ENCODE measurements at regions not wholly inside any gene's neighbourhood (a gene's known extent, or its start where the extent isn't known, plus 50 kb on each side); places are given as distances from the start of the nearest gene placed in this dataset.
"Not testable (repeated sequence)": the region's sequence is repeated elsewhere in the genome, so short reads cannot be mapped to it uniquely, and the experiment has no call there.

DNA sequence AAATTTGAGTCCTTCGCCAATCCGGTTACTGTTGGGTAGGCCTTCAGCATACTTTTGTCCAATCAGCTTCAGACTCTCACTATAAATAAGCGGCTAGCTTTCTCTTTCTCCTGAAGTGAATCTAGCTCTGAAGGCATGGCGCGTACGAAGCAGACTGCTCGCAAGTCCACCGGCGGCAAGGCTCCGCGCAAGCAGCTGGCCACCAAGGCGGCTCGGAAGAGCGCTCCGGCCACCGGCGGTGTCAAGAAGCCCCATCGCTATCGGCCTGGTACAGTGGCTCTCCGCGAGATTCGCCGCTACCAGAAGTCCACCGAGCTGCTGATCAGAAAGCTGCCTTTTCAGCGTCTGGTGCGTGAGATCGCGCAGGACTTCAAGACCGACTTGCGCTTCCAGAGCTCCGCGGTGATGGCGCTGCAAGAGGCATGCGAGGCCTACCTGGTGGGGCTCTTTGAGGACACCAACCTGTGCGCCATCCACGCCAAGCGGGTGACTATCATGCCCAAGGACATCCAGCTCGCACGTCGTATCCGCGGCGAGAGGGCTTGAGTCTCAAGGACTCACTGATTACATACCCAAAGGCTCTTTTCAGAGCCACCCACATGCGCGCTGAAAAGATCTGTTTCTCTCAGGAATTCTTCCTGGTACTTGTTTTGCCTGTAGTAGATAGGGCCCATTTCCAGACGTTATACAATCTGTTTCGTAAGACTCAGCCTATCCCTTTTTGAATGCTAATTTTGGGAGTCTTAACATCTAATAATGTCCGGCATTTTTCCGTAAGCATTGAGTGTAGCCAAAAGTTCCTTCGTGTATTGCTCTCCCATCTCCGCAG, 102.0 kb downstream of the OR2B2 start:
- peak; percentile 93 for DNase-seq (ENCODE audit: low read depth)
- peak overlapping the region; percentile 62 for H3K4me3 ChIP-seq (ENCODE audit: low read depth, low read length)
- TF ChIP-seq, protein P1, sequence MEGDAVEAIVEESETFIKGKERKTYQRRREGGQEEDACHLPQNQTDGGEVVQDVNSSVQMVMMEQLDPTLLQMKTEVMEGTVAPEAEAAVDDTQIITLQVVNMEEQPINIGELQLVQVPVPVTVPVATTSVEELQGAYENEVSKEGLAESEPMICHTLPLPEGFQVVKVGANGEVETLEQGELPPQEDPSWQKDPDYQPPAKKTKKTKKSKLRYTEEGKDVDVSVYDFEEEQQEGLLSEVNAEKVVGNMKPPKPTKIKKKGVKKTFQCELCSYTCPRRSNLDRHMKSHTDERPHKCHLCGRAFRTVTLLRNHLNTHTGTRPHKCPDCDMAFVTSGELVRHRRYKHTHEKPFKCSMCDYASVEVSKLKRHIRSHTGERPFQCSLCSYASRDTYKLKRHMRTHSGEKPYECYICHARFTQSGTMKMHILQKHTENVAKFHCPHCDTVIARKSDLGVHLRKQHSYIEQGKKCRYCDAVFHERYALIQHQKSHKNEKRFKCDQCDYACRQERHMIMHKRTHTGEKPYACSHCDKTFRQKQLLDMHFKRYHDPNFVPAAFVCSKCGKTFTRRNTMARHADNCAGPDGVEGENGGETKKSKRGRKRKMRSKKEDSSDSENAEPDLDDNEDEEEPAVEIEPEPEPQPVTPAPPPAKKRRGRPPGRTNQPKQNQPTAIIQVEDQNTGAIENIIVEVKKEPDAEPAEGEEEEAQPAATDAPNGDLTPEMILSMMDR (conservative IDR thresholded peaks at IDR 0.05; ENCODE audit: low read depth, low read length): peak; percentile 9

DNA sequence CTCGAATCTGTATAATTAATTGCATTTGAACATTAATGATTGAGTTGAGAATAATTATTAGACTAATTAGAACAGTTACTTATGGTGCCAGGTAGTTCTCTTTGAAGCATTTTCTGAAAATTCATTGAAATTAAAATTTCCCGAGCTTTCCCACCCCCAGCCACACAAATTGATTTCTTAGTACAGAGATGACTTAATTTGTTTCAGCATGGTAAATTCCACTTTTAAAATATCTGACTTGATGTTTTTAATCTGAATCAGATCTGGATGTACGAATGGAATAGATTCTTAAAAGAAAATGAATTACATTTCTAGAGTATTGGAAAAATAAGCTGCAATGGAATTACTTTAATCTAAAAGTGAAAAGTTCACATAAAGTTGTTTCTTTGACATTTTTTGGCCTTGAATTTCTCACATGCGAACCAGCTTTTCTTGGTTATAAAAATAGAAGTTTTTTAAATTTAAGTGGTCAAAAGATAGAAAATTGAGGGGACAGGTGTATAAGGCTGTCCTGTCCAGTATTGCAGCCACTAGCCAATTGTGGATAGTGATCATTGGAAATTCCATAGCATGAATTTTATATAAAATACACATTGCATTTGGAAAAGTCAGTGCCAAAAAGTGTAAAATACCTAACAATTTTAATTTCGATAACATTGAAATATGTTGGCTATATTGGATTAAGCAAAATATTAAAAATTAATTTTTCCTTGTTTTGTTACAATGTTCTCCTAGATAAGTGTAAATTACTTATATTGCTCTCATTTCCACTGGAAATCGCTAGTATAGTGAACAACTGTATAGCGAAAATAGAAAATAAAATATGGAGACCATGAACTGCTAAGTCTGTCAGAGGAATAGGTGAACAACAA, 102.9 kb downstream of the OR2B2 start:
- peak overlapping the region; percentile 62 for H3K4me3 ChIP-seq (ENCODE audit: low read depth, low read length)
- no peak for DNase-seq (ENCODE audit: low read depth)
- TF ChIP-seq, protein P1 (conservative IDR thresholded peaks at IDR 0.05; ENCODE audit: low read depth, low read length): no peak

DNA sequence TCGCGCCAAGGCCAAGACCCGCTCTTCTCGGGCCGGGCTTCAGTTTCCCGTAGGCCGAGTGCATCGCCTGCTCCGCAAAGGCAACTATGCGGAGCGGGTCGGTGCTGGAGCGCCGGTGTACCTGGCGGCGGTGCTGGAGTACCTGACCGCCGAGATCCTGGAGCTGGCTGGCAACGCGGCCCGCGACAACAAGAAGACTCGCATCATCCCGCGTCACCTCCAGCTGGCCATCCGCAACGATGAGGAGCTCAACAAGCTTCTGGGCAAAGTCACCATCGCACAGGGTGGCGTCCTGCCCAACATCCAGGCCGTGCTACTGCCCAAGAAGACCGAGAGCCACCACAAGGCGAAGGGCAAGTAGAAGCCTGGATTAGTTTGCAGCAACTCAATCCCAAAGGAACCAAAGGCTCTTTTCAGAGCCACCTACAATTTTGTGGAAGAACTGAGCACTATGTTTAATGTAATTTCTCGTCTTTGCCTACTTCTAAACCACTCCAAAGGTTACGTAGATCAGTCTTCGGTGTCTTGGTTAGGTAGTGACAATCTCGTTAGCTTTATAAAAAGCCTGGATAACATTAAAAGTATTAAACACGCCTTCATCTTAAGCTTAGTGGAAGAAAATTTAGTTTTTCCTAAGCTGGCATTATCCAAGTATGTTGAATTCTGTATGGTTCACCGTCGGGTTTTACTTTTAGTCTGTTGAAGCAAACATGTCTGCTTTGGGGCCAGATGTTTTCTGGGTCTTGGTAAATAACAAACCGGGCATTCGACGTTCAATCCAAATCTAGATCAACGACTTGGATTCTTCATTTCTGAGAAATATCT, 103.7 kb downstream of the OR2B2 start:
- H3K4me3 ChIP-seq (ENCODE audit: low read depth, low read length): peak overlapping the region; percentile 57
- not testable (repeated sequence) for DNase-seq (ENCODE audit: low read depth)

DNA sequence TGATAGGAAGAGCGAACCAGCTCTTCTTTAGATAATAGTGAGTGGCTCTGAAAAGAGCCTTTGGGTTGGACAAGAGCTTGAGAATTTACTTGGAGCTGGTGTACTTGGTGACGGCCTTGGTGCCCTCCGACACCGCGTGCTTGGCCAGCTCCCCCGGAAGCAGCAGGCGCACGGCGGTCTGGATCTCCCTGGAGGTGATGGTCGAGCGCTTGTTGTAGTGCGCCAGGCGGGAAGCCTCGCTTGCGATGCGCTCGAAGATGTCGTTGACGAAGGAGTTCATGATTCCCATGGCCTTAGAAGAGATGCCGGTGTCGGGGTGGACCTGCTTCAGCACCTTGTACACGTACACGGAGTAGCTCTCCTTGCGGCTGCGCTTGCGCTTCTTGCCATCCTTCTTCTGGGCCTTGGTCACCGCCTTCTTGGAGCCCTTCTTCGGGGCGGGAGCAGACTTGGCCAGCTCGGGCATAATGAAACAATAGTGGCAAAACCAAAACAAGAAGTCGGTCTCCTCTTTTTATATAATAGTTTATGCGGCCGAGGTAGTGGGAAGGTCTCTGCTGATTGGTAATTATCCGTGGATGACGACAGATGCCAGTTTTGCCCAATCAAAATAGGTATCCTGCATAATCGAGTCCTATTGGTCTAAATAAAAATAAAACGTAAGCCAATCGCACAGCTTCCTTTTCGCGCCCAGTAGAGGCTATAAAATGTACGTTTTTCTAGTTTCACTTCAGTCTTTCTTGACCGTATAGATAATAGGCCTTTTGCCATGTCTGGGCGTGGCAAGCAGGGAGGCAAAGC, 104.6 kb downstream of the OR2B2 start:
- H3K4me3 ChIP-seq (ENCODE audit: low read depth, low read length): peak overlapping the region; percentile 57
- DNase-seq (ENCODE audit: low read depth): not testable (repeated sequence)

DNA sequence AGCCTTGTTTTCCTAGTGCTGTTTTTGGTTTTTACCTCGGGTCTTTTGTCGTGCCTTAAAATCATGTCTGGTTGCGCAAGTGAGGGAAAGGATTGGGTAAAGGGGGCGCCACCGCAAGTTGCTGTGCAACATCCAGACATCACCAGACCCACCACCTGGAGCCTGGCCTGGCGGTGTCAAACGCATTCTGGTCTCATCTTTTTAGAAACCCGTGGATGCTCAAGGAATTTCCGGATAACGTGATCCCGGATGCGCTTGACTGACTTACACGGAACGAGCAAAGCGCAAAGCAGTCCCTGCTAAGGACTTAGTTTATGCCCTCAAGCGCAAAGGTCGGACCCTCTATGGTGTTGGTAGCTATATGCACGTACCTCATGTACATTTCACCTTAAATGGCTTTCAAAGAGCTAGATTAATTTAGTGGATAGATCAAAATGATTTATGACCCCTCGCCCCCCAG, 105.2 kb downstream of the OR2B2 start:
- peak overlapping the region; percentile 57 for H3K4me3 ChIP-seq (ENCODE audit: low read depth, low read length)
- TF ChIP-seq, protein P1 (conservative IDR thresholded peaks at IDR 0.05; ENCODE audit: low read depth, low read length): peak; percentile 21
- DNase-seq (ENCODE audit: low read depth): no peak

DNA sequence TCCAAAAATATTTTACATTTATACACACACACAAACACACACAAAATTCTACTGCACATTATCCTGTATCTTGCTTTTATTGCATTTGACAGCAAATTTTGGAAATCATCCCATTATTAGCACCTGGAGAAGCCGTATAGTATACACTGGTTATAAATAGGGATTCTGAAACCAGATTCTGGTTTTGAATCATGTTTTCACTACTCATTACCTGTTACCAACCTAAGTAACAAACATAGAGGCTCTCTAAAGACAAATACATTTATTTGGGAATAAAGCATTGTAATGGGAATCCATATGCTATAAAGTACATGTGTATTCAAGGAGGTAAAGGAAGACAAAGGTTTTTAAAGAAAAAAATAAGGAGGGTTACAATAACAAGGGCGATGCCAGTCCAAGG, 106.8 kb downstream of the OR2B2 start:
- no peak for DNase-seq (ENCODE audit: low read depth)
- TF ChIP-seq, protein P1 (conservative IDR thresholded peaks at IDR 0.05; ENCODE audit: low read depth, low read length): no peak
- H3K4me3 ChIP-seq (ENCODE audit: low read depth, low read length): no peak overlapping the region

DNA sequence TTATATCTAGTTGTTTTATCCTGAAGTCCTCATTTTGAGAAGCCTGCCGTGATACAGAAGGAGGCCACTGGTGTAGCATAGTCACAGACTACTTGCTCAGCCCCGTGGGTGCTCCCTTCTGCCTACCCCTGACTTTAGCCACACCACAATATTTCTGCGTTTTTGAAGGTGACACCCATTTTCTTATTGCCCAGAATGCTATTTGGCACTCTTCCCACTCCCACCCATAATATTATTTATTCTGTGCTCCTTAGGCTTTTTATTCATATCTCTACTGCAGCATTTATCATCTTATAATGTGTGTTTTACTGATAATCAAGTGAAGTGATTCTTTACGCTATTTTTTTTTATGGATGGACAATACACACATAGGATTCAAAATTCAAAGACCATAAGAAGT, 107.3 kb downstream of the OR2B2 start:
- no peak overlapping the region for H3K4me3 ChIP-seq (ENCODE audit: low read depth, low read length)
- TF ChIP-seq, protein P1 (conservative IDR thresholded peaks at IDR 0.05; ENCODE audit: low read depth, low read length): no peak
- no peak for DNase-seq (ENCODE audit: low read depth)
